Stimulated activated CD4-positive, alpha-beta T cell treated with anti-CD3 and anti-CD28 coated beads, Interleukin-2, amount 100 ng/mL, for 24 hours (primary cell): ENCODE measurements at regions not wholly inside any gene's neighbourhood (a gene's known extent, or its start where the extent isn't known, plus 50 kb on each side); places are given as distances from the start of the nearest gene placed in this dataset.

Experiments used
- DNase-seq, 2 donors: peaks; one replicate each; pipeline ENCODE4 v3.0.0-alpha.2; 2020

GRCh38 chr11:95299078-95299679 is 68.2 kb upstream of the SESN3 start:
- DNase-seq, result no peak

GRCh38 chr11:95297680-95298452 is 66.9 kb upstream of the SESN3 start:
- DNase-seq, result no peak

- DNase-seq, result no peak
Observed at GRCh38 chr11:95296621-95297025, 65.6 kb upstream of the SESN3 start.

GRCh38 chr11:95296165-95296564 is 65.2 kb upstream of the SESN3 start:
- no peak for DNase-seq

GRCh38 chr11:95295382-95296149 is 64.6 kb upstream of the SESN3 start:
- no peak for DNase-seq

- DNase-seq, result no peak
Observed at GRCh38 chr11:95294701-95295100, 63.7 kb upstream of the SESN3 start.

- DNase-seq, result no peak
Observed at GRCh38 chr11:95293116-95293515, 62.1 kb upstream of the SESN3 start.

- no peak for DNase-seq
Observed at GRCh38 chr11:95291946-95292345, 60.9 kb upstream of the SESN3 start.

- no peak for DNase-seq
Observed at GRCh38 chr11:95289378-95290101, 58.5 kb upstream of the SESN3 start.

GRCh38 chr11:95284057-95285052 is 53.4 kb upstream of the SESN3 start:
- no peak for DNase-seq

- no peak for DNase-seq
Observed at GRCh38 chr11:95283650-95284049, 52.6 kb upstream of the SESN3 start.

- DNase-seq, result no peak
Observed at GRCh38 chr11:95283146-95283545, 52.1 kb upstream of the SESN3 start.

- DNase-seq, result no peak
Observed at GRCh38 chr11:95282291-95282751, 51.3 kb upstream of the SESN3 start.
